MM.1S (cell line): ENCODE measurements at regions not wholly inside any gene's neighbourhood (a gene's known extent, or its start where the extent isn't known, plus 50 kb on each side); places are given as distances from the start of the nearest gene placed in this dataset.

Experiments used
- DNase-seq: peaks from one replicate; pipeline ENCODE4 v3.0.0-alpha.2; 2015
- H2AFZ ChIP-seq: fragments of 300-600 bp; sonication (generic); 2 replicates; pipeline ENCODE4 v1.6.0; 2016; ENCODE audit warnings: antibody characterized with exemption, low read length
- H3F3A ChIP-seq: fragments of 300-600 bp; sonication (generic); 2 replicates; pipeline ENCODE4 v1.6.1; 2016; ENCODE audit warnings: mild to moderate bottlenecking, antibody characterized with exemption, low read length, moderate library complexity, mixed read lengths; ENCODE audit not compliant: insufficient read depth
- H3K27ac ChIP-seq: fragments of 300-600 bp; sonication (generic); 2 replicates; pipeline ENCODE4 v1.5.1; 2016; ENCODE audit warnings: mild to moderate bottlenecking, low read length
- H3K27me3 ChIP-seq: fragments of 300-600 bp; sonication (generic); replicated peaks from 2 replicates; pipeline ENCODE4 v1.6.0; 2016; ENCODE audit warnings: low read length; ENCODE audit not compliant: insufficient read depth
- H3K36me3 ChIP-seq: fragments of 300-600 bp; sonication (generic); replicated peaks from 2 replicates; pipeline ENCODE4 v1.6.1; 2016; ENCODE audit warnings: mild to moderate bottlenecking, low read length, mixed read lengths; ENCODE audit not compliant: insufficient read depth
- H3K4me1 ChIP-seq: fragments of 300-600 bp; sonication (generic); 2 replicates; pipeline ENCODE4 v1.6.1; 2016; ENCODE audit warnings: low read length, mixed read lengths
- H3K4me2 ChIP-seq: fragments of 300-600 bp; sonication (generic); 2 replicates; pipeline ENCODE4 v1.6.0; 2016; ENCODE audit warnings: low read depth, low read length
- H3K4me3 ChIP-seq: fragments of 300-600 bp; sonication (generic); 2 replicates; pipeline ENCODE4 v1.5.1; 2016; ENCODE audit warnings: low read length, mixed read lengths
- H3K79me2 ChIP-seq: fragments of 300-600 bp; sonication (generic); 2 replicates; pipeline ENCODE4 v1.6.1; 2016; ENCODE audit warnings: mixed run types, low read length, mixed read lengths
- H3K9ac ChIP-seq: fragments of 300-600 bp; sonication (generic); 2 replicates; pipeline ENCODE4 v1.6.1; 2016; ENCODE audit warnings: low read length, mixed read lengths
- H3K9me2 ChIP-seq: fragments of 300-600 bp; sonication (generic); replicated peaks from 2 replicates; pipeline ENCODE4 v1.6.1; 2016; ENCODE audit warnings: mild to moderate bottlenecking, low read length, mixed read lengths; ENCODE audit not compliant: insufficient read depth
- H3K9me3 ChIP-seq: fragments of 300-600 bp; sonication (generic); replicated peaks from 2 replicates; pipeline ENCODE4 v1.6.1; 2016; ENCODE audit warnings: mild to moderate bottlenecking, low read length, mixed read lengths; ENCODE audit not compliant: insufficient read depth
- H4K20me1 ChIP-seq: fragments of 300-600 bp; sonication (generic); 2 replicates; pipeline ENCODE4 v1.6.1; 2016; ENCODE audit warnings: mild to moderate bottlenecking, low read length, moderate library complexity, mixed read lengths; ENCODE audit not compliant: insufficient read depth
- CTCF ChIP-seq: fragments of 300-600 bp; sonication (generic); IDR thresholded peaks from 2 replicates; pipeline ENCODE4 v1.5.1; 2016; ENCODE audit warnings: antibody characterized with exemption, low read length, mixed read lengths
- EZH2 ChIP-seq: fragments of 300-600 bp; sonication (generic); optimal IDR thresholded peaks from 2 replicates; pipeline ENCODE3; 2017; ENCODE audit warnings: low read depth, mild to moderate bottlenecking, antibody characterized with exemption, low read length, mixed read lengths
- EZH2phosphoT487 ChIP-seq: fragments of 300-600 bp; sonication (generic); IDR thresholded peaks from 2 replicates; pipeline ENCODE4 v1.6.1; 2018; ENCODE audit warnings: antibody characterized with exemption, low read length

GRCh38 chr7:119197877-119198527 lies 973.5 kb downstream of the ANKRD7 start:
- no peaks in the 10 kb centered on the region for H3K9me2 ChIP-seq
- DNase-seq: peak; percentile 76
- H3K9ac ChIP-seq: no peak overlapping the region
- H3K79me2 ChIP-seq: no peaks in the 10 kb centered on the region
- H3K4me3 ChIP-seq: no peak overlapping the region
- no peak overlapping the region for H3K27ac ChIP-seq
- H3K27me3 ChIP-seq: no peaks in the 10 kb centered on the region
- H3K36me3 ChIP-seq: no peaks in the 10 kb centered on the region
- H3K4me2 ChIP-seq: peak overlapping the region; percentile 15; the same call in 1 of the 2 replicates
- H3K4me1 ChIP-seq: no peaks in the 10 kb centered on the region
- H3F3A ChIP-seq: no peaks in the 10 kb centered on the region
- no peak for TF ChIP-seq EZH2
- no peak for TF ChIP-seq EZH2phosphoT487
- TF ChIP-seq CTCF: peak; percentile 95
- no peaks in the 10 kb centered on the region for H3K9me3 ChIP-seq
- H2AFZ ChIP-seq: peak overlapping the region; percentile 41; the same call in 1 of the 2 replicates
- H4K20me1 ChIP-seq: no peaks in the 10 kb centered on the region

- TF ChIP-seq CTCF: no peak
- no peak for TF ChIP-seq EZH2
- TF ChIP-seq EZH2phosphoT487: no peak
Observed at GRCh38 chr7:119219663-119220062, 995.2 kb downstream of the ANKRD7 start.

GRCh38 chr7:119223930-119224329 lies 999.4 kb downstream of the ANKRD7 start:
- H3K79me2 ChIP-seq: no peaks in the 10 kb centered on the region
- no peaks in the 10 kb centered on the region for H3F3A ChIP-seq
- H3K4me2 ChIP-seq: no peak overlapping the region
- TF ChIP-seq CTCF: no peak
- no peak for TF ChIP-seq EZH2
- TF ChIP-seq EZH2phosphoT487: no peak
- H3K4me3 ChIP-seq: no peak overlapping the region
- H3K9me2 ChIP-seq: no peaks in the 10 kb centered on the region
- H3K27ac ChIP-seq: no peak overlapping the region
- no peak overlapping the region for H2AFZ ChIP-seq
- H4K20me1 ChIP-seq: no peaks in the 10 kb centered on the region
- H3K36me3 ChIP-seq: no peaks in the 10 kb centered on the region
- no peaks in the 10 kb centered on the region for H3K9me3 ChIP-seq
- no peaks in the 10 kb centered on the region for H3K27me3 ChIP-seq
- DNase-seq: no peak
- H3K9ac ChIP-seq: no peak overlapping the region
- H3K4me1 ChIP-seq: peaks cover 6% of the 10 kb centered on the region; the same call in 1 of the 2 replicates

More at GRCh38 chr7:119219663-119220062, 995.2 kb downstream of the ANKRD7 start:
- no peak overlapping the region for H3K27ac ChIP-seq
- no peaks in the 10 kb centered on the region for H3F3A ChIP-seq
- no peak overlapping the region for H3K9ac ChIP-seq
- H3K4me2 ChIP-seq: no peak overlapping the region
- H3K9me3 ChIP-seq: no peaks in the 10 kb centered on the region
- no peaks in the 10 kb centered on the region for H3K79me2 ChIP-seq
- no peaks in the 10 kb centered on the region for H3K27me3 ChIP-seq
- H3K9me2 ChIP-seq: no peaks in the 10 kb centered on the region
- H3K36me3 ChIP-seq: no peaks in the 10 kb centered on the region
- H4K20me1 ChIP-seq: no peaks in the 10 kb centered on the region
- DNase-seq: no peak
- H2AFZ ChIP-seq: no peak overlapping the region
- no peaks in the 10 kb centered on the region for H3K4me1 ChIP-seq
- no peak overlapping the region for H3K4me3 ChIP-seq
